Esophagus squamous epithelium (tissue), 5 donors: ENCODE measurements at regions not wholly inside any gene's neighbourhood (a gene's known extent, or its start where the extent isn't known, plus 50 kb on each side); places are given as distances from the start of the nearest gene placed in this dataset.

Experiments
- DNase-seq: peaks from one replicate; lab custom pipeline; 2025; lab: John Stamatoyannopoulos, UW
- H3K27ac ChIP-seq, 4 donors: fragments of 200-600 bp; sonication (generic); one replicate each; pipeline ENCODE4 v1.5.1; 2016 to 2019; ENCODE audit warnings: mild to moderate bottlenecking in 1 of 4
- H3K27me3 ChIP-seq, 4 donors: fragments of 200-600 bp; sonication (generic); 1 replicate in 3 of 4; 2 replicates in 1 of 4; pipeline versions ENCODE4 v1.5.1 to v1.6.0; 2017 to 2021; ENCODE audit warnings: antibody characterized with exemption in 1 of 4
- H3K36me3 ChIP-seq, 3 donors: fragments of 200-600 bp; sonication (generic); one replicate each; pipeline ENCODE4 v1.5.1; 2016 to 2019
- H3K4me1 ChIP-seq, 3 donors: fragments of 200-600 bp; sonication (generic); one replicate each; pipeline ENCODE4 v1.5.1; 2017 to 2019
- H3K4me3 ChIP-seq, 4 donors: fragments of 200-600 bp; sonication (generic); 1 replicate in 3 of 4; 2 replicates in 1 of 4; pipeline ENCODE4 v1.5.1; 2016 to 2019; ENCODE audit warnings: mild to moderate bottlenecking in 2 of 4, moderate library complexity in 1 of 4
- H3K9me3 ChIP-seq, 3 donors: fragments of 200-600 bp; sonication (generic); one replicate each; pipeline ENCODE4 v1.5.1; 2016 to 2019
- POLR2A ChIP-seq, 4 donors: fragments of 450-650 bp; IDR thresholded peaks; one replicate each; pipeline ENCODE4 v1.6.1; 2017; ENCODE audit warnings: antibody characterized with exemption in 4 of 4, mild to moderate bottlenecking in 4 of 4, moderate library complexity in 3 of 4
- WGBS, 2 donors: methylation state at CpG; one replicate each; pipeline ENCODE4 v1.1.5; 2018; 5-methylcytosine and 5-hydroxymethylcytosine counted together
- intact Hi-C: fragments of 100-400 bp; cut with DNase I; formaldehyde crosslinking; loops from one replicate; pipeline ENCODE4 v1.15.0; 2022
- TF ChIP-seq, protein P1 (sequence below), 6 experiments: fragments of 450-650 bp in 4 of 6; fragments of 200-600 bp in 2 of 6; sonication (generic) in 2 of 6; IDR thresholded peaks; one replicate each; pipeline ENCODE4 v1.5.1; 2016 to 2019; ENCODE audit warnings: antibody characterized with exemption in 6 of 6, mild to moderate bottlenecking in 4 of 6, moderate library complexity in 4 of 6
- donor health status: DM: yes; HTN: yes; CAD: no.

DNA sequence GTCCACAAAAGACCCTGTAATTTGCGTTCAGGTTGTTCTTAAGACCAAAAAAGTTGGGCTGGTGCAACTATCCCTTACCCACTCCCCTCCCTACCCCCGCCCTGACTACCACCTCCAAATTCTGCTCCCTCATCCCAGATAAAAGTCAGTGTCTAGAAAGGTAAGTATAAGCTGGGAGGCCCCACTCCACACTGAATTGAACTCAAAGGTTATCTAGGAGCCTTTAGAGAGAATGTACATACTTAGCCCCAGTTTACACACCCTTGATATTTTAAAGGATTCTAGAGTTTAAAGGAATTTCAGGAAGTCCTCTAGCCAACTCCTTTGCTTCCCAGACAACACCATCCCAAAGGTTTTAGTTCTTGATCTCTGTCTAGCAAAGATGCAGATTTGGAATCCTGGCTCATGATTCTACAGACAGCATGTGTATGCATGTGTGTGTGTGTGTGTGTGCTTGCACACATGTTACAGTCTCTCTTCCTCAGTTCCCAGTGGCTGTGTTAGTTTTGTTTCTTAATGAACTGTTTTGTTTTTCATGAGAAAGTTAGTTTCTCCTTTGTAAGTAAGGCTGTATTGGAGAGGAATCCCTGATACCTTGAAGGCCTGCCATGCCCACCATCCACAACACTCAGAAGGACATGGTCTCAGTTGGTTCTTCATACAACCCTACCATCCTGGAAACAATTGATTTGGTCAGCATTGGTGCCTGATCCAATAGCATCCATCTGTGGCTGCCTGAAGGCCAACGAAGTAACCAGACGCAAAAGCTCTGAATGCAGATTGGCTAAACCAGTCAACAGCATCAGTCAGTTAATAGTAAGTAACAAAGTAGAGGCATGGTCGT is 281.3 kb downstream of the SOX9 start:
- TF ChIP-seq, protein P1, sequence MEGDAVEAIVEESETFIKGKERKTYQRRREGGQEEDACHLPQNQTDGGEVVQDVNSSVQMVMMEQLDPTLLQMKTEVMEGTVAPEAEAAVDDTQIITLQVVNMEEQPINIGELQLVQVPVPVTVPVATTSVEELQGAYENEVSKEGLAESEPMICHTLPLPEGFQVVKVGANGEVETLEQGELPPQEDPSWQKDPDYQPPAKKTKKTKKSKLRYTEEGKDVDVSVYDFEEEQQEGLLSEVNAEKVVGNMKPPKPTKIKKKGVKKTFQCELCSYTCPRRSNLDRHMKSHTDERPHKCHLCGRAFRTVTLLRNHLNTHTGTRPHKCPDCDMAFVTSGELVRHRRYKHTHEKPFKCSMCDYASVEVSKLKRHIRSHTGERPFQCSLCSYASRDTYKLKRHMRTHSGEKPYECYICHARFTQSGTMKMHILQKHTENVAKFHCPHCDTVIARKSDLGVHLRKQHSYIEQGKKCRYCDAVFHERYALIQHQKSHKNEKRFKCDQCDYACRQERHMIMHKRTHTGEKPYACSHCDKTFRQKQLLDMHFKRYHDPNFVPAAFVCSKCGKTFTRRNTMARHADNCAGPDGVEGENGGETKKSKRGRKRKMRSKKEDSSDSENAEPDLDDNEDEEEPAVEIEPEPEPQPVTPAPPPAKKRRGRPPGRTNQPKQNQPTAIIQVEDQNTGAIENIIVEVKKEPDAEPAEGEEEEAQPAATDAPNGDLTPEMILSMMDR (IDR thresholded peaks at IDR 0.05), result no peak
- no peak for TF ChIP-seq POLR2A (IDR thresholded peaks at IDR 0.05)
- no peak for DNase-seq
- no peaks in the 10 kb centered on the region for H3K27me3 ChIP-seq
- H3K27ac ChIP-seq, result no peak overlapping the region
- H3K4me1 ChIP-seq, result peaks cover 0 to 8% (median under 1%) of the 10 kb centered on the region in 3 donors
- no peak overlapping the region for H3K4me3 ChIP-seq
- WGBS, 2 donors, result 83 to 96% methylated on average over 3 to 5 of the region's 5 CpGs
- H3K9me3 ChIP-seq, result no peaks in the 10 kb centered on the region
- intact Hi-C loops, result no loop called here
- peaks cover 0 to 23% (median 0%) of the 10 kb centered on the region in 3 donors for H3K36me3 ChIP-seq

DNA sequence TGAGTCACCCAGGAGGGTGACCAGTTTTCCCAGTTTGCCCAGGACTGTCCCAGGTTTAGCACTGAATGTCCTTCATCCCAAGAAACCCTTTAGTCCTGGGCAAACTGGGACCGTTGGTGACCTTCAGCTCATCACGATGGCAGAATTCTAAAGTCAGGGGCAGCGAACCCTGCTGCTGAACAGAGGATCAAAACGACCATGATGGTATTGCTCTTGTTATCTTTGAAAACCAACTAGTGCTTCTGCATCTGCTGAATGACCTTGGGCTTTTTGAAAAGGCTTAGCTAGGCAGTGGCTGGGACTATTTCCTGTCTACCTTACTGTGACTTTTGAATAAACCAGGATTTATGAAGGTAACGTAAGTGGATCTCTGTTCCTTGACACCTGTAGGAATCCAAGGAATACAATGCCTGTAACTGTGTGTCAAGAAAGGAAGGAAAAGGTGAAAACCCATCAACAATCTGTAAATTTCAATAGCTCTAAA is 281.9 kb downstream of the SOX9 start:
- no peaks in the 10 kb centered on the region for H3K27me3 ChIP-seq
- no peak overlapping the region for H3K4me3 ChIP-seq
- no peak for DNase-seq
- no peaks in the 10 kb centered on the region for H3K9me3 ChIP-seq
- TF ChIP-seq, protein P1 (IDR thresholded peaks at IDR 0.05), result no peak
- TF ChIP-seq POLR2A (IDR thresholded peaks at IDR 0.05), result no peak
- WGBS, 2 donors, result 73 to 86% methylated on average over 4 to 5 of the region's 5 CpGs
- H3K4me1 ChIP-seq, result peaks cover 0 to 14% (median 7%) of the 10 kb centered on the region in 3 donors
- peaks cover 0 to 23% (median 0%) of the 10 kb centered on the region in 3 donors for H3K36me3 ChIP-seq
- no peak overlapping the region for H3K27ac ChIP-seq
- intact Hi-C loops, result no loop called here

DNA sequence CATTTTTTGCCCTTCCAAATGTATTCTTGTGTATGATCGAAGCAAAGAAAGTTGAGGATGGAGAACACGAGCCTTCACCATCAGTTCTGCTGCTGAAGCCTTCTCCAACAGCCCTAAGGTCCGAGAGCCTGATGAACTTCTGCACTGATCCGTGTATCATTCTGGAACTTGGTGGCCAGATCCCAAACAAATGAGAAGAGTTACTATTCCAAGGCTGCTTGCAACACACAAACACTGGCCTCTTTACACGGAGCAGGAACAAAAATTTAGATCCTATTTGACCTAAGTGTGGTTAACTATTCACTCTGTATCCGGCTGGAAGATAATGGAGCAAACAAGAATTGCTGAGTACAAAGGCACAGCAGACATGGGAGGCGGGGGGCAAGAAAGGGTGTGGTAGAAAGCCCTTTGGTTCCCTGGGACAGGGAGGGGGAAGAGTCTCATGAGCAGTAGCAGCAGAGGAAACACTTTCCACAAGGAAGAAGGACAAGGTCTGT is 282.9 kb downstream of the SOX9 start:
- TF ChIP-seq POLR2A (IDR thresholded peaks at IDR 0.05), result no peak
- TF ChIP-seq, protein P1 (IDR thresholded peaks at IDR 0.05), result no peak
- intact Hi-C loops, result no loop called here
- no peak for DNase-seq
- Histone ChIP-seq H3K27me3 (no peaks in the 10 kb centered on the region), H3K36me3 (peaks cover 0 to 23% (median 0%) of the 10 kb centered on the region in 3 donors), H3K9me3 (no peaks in the 10 kb centered on the region), H3K4me3 (no peak overlapping the region), H3K4me1 (peaks cover 0 to 23% (median 15%) of the 10 kb centered on the region in 3 donors), H3K27ac (no peak overlapping the region)
- 59 to 85% methylated on average over 5 to 7 of the region's 7 CpGs for WGBS, 2 donors

DNA sequence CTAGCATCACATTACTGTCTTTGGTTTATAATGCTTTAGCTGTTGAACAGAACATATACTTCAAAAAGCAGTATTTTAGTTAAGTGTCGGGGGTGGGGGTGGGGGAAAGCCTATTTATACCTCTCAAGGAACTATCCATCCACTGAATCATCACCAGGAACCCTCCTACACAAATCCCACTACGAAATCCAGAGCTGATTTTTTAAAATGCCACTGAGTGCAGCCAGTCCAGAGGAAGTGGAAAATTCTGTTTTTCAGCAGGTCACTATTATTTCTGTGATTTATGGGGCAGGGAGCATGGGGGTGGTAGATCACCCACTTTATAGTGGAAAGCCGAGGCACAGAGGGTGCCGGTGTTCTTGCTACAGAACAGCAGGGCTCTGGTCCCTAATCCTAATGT is 284.1 kb downstream of the SOX9 start:
- WGBS, 2 donors, result 45 to 75% methylated on average over 3 to 4 of the region's 4 CpGs
- Histone ChIP-seq H3K4me3 (no peak overlapping the region), H3K27me3 (no peaks in the 10 kb centered on the region), H3K9me3 (no peaks in the 10 kb centered on the region), H3K27ac (no peak overlapping the region), H3K36me3 (peaks cover 0 to 23% (median 0%) of the 10 kb centered on the region in 3 donors), H3K4me1 (peaks cover 0 to 26% (median 18%) of the 10 kb centered on the region in 3 donors)
- TF ChIP-seq POLR2A (IDR thresholded peaks at IDR 0.05), result no peak
- no peak for DNase-seq
- intact Hi-C loops, result no loop called here

DNA sequence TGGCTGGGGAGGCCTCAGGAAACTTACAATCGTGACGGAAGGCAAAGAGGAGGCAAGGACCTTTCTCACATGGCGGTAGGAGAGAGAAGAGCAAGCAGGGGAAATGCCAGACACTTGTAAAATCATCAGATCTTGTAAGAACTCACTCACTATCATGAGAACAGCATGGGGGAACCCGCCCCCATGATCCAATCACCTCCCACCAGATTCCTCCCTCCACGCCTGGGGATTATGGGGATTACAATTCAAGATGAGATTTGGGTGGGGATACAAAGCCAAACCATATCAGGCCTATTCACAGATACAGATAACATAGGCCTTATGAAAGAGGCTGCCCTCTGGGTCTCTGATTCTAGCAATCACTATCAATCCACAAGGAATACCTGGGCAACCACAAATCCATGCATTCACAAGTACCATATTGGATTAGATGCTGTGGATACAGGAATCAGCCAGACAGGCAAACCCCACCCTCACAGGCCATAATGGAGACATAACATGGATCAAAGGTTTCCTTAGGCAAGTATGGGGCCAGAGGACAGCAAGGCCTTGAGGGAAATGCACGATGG is 284.9 kb downstream of the SOX9 start:
- WGBS, 2 donors, result 73 to 88% methylated on average over 6 of the region's 6 CpGs
- TF ChIP-seq, protein P1 (IDR thresholded peaks at IDR 0.05), result no peak
- TF ChIP-seq POLR2A (IDR thresholded peaks at IDR 0.05), result no peak
- no peak for DNase-seq
- Histone ChIP-seq H3K36me3 (peaks cover 0 to 23% (median 0%) of the 10 kb centered on the region in 3 donors), H3K4me1 (peaks cover 0 to 33% (median 18%) of the 10 kb centered on the region in 3 donors), H3K27ac (no peak overlapping the region), H3K27me3 (no peaks in the 10 kb centered on the region), H3K9me3 (no peaks in the 10 kb centered on the region), H3K4me3 (no peak overlapping the region)
- intact Hi-C loops, result no loop called here
